NCI-H460 (cell line): ENCODE measurements at regions not wholly inside any gene's neighbourhood (a gene's known extent, or its start where the extent isn't known, plus 50 kb on each side); places are given as distances from the start of the nearest gene placed in this dataset.

Experiments
- DNase-seq: peaks from one replicate; pipeline ENCODE4 v3.0.0-alpha.2; 2016; ENCODE audit warnings: low read depth; ENCODE audit errors: extremely low read depth

DNA sequence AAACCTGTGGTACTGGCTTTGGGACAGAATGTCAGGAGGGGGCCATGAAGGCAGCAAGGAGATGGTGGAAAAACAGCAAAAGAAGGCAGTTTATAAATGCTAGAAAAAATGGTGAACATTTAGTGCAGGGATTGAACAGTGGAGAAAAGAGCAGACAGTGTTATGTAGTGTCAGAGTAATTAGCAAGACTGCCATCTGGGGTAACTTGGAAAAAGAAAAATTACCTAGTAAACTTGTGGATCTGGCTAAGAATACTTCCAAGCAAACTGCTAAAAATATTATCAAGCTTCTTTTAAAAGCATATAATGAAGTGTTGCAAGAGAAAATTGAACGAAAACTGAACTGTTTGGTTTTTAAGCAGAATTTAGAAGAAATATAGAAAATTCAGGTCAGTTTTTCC, 267.8 kb downstream of the INSIG2 start:
- no peak for DNase-seq

- no peak for DNase-seq
These were observed 263.5 kb downstream of the INSIG2 start for GRCh38 chr2:118351796-118352195.

GRCh38 chr2:118350621-118351020, 262.4 kb downstream of the INSIG2 start:
- no peak for DNase-seq

DNA sequence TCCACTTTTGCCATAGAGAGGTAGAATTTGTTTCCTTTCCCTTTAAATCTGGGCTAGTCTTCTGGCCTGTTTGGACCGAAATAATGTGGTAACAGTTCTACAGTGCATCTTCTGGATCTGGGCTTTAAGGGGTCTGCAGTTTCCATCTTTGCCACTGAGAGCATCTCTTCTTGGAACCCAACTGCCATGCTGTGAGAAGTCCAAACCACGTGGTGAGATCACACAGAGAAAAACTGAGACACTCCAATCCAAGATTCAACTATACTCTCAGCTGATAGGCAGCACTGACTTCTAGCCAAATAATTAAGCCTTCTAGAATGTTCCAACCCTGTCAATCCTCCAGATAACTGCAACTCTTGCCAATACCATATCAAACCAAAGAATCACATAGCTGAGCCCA, 261.1 kb downstream of the INSIG2 start:
- DNase-seq = no peak

DNA sequence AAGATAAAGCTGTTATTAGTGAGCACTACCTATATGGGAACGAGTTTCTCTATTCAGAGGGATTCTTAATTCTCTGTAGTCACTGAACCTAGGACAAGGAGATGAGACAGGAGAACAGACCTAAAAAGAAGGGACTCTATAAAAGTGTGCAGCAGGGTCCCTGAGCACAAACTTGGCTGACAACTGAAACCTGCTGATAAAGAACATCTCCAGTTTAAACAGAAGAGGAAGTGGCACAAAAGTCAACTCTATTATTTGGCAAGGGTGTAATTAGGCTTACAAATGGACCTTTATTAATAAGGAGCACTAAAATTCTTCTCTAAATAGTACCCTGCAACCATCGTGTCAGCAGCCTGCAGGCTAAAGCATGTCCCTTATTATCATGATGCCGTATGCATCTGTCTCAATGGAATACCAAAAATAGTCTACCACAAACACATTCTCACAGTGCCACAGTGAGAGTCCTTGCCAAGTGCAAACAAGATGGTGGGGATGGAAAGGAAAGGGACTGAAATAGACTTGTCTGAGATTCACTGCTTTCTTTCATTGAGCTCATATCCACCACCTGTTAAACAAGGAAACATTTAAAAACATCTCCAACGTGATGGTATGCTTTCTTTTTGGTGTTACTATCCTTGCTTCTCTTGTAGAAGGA, 260.2 kb downstream of the INSIG2 start:
- no peak for DNase-seq

DNA sequence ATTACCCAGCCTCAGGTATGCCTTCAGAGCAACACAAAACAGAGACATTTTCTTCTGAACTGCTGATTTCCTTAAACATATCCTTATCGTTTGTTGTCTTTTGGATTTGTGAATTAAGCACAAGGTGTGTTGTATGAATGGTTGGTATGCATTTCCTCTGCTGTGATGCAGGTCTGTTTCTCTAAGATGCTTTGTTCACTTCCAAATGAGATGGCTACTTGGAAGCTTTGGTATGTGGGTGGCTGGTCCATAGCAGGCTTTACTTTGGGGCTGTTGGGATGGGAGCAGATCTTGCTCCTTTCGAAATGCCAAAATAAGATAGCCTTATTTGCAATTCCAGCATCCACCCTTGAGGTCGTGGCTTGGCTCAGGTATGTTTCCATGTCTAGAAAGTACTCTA, 257.2 kb downstream of the INSIG2 start:
- no peak for DNase-seq

DNA sequence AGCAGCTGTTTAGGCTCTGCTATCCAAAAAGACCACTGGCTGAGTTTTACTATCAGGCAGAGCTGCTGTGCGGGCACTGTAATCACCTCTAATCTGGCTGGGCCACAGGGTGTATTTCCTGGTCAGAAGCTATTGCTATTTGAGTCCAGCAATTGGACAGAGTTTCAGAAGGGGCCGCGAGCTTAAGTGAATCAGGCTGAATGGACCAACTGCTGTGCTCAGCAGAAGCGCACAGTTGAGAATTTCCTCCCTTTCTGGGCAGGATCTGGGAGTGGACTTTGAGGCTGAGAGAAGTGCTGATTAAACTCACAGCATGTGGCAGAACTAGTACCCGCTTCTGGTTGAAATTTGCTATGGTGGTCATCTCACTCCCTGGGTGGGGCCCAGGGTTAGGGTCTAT, 251.8 kb downstream of the INSIG2 start:
- no peak for DNase-seq

GRCh38 chr2:118339386-118339785, 251.1 kb downstream of the INSIG2 start:
- DNase-seq = no peak

GRCh38 chr2:118333664-118334063, 245.4 kb downstream of the INSIG2 start:
- DNase-seq = no peak

- DNase-seq = no peak
These were observed 237.2 kb downstream of the INSIG2 start for GRCh38 chr2:118325321-118325955.

GRCh38 chr2:118322406-118322805, 234.1 kb downstream of the INSIG2 start:
- no peak for DNase-seq

DNA sequence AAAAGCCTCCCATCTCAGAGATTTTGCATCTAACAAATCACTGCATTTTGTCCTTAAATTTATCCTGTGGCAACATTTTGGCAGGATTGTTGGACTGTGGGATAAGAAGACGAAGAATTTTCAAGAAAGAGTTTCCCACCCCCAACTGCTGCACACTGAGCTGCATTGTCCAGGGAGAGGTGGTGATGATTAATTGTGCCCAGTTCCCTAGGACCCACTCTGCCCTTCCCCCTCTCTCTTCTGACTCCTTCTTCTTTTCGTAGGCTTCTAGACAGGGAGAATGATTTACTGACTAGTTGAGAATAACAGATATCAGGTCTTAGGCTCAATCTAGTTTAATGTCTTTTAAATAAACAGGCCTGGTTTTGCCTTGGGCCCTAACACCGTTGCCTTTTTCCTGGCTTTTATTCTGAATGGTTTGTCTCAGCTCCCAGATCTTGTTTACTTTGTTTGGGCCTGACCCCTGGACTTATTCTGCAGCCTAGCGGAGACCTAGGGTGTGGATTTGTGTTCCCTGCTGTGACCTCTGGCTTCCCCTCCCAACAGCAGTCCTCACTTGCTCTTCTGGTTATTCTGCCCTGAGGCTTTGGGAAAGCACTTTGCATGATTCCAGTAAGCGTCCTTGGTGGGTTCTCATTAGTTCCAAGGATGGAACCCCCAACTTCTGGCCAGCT, 233.3 kb downstream of the INSIG2 start:
- no peak for DNase-seq

DNA sequence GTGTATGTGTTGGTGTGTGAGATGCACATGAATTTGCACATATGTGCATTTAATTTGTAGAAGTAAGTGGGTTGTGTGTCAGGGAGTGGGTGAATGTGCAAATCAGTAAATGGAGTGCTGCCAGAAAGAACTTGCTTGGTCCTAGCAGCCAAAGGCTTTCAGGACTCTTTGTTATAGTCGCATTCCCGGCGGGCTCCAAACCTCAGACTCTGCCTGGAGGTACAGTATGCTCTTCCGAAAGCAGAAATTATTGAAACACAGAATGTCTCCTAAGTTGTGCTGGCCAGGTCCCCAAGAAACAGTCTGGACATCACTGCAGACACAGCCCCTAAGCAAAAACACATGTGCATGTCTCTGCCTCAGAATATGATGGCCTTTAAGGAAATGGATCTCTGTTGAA, 232.4 kb downstream of the INSIG2 start:
- no peak for DNase-seq

DNA sequence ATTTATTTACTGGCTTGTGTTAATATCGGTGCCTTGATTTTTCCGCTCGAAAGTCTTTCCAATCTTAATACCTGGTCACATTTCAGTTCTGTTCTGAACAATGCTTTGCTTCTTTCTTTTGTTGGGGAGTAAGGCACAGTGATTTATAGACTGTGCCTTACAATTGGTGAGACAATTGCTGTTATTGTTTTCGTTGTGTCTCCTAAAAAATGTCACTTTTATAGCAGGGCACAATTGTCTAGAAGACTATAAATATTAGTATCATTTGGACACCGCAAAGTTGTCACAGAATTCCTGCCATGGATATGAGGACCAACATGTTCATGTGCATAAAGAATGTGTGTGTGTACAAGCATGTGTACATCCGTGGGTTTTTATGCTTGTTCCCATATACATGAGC, 231.9 kb downstream of the INSIG2 start:
- no peak for DNase-seq

DNA sequence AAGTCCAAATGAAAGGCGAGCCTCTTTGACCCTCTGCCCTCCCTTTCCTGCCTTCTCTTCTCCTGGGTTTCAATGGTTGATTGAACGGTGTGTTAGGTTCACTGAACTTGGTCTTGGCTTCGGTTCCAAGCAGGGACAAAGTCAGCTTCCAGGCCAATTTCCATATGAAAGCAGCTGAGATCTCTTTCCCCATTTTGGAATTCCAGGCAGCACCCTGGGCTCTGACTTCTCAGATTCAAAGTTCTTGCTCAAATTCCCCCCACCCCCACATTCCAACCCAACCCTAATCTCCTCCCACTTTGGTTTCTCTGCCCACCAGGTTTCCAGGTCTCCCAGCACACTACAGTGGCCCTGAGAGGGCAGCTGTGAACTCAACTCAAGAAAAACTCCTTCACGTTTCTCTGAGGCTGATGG, 231.0 kb downstream of the INSIG2 start:
- DNase-seq = no peak

DNA sequence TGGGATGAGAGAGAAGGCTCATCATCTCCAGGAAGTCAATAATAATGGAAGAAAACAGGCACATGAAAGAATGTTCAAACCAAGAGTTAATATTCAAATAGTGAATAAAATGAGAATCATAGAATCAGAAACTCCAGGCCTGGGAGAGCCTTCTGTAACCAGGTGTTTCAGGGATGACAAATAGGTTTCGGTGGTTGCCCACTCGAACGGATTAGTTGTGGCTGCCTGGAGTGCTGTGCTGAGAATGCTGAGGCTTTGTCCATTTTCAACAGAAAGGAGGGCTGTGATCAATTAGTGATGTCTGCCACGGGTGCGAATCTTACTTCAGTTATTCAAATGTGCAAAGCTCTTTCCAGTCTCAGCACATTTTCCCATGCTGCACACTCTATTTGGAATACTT, 227.3 kb downstream of the INSIG2 start:
- DNase-seq = no peak

DNA sequence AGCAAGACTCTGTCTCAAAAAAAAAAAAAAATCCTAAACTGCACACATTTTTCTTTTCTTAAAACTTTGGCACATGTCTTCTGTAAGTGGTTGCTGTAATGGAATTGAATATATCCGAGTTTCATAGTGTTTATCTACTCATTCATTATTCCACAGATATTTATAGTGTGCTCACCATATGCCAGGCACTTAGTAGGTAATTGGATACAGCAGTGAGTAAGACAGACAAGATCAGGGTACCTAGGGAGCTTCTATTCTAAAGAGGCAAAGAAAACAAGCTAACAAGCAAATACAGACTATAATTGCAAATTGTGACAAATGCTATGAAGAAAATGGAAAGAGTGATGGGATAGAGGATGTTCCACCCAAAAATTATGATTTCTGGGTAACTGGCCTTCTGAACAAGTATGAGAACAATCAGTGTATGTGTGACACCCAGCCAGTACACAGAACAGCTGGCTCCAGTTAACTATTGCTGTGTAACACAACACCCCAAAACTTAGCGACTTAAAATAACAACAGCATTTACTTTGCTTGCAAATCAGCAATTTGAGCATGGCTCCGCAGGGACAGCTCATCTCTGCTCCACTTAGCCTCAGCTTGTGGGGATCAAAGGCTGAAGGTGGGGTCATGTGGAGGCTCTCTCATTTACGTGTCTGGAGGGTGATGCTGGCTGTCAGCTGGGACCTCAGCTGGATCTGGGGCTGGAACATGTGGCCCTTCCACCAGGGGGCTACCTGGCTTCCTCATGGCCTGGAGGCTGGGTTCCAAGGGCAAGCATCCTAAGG, 224.9 kb downstream of the INSIG2 start:
- DNase-seq = no peak

- no peak for DNase-seq
These were observed 222.6 kb downstream of the INSIG2 start for GRCh38 chr2:118310681-118311429.

DNA sequence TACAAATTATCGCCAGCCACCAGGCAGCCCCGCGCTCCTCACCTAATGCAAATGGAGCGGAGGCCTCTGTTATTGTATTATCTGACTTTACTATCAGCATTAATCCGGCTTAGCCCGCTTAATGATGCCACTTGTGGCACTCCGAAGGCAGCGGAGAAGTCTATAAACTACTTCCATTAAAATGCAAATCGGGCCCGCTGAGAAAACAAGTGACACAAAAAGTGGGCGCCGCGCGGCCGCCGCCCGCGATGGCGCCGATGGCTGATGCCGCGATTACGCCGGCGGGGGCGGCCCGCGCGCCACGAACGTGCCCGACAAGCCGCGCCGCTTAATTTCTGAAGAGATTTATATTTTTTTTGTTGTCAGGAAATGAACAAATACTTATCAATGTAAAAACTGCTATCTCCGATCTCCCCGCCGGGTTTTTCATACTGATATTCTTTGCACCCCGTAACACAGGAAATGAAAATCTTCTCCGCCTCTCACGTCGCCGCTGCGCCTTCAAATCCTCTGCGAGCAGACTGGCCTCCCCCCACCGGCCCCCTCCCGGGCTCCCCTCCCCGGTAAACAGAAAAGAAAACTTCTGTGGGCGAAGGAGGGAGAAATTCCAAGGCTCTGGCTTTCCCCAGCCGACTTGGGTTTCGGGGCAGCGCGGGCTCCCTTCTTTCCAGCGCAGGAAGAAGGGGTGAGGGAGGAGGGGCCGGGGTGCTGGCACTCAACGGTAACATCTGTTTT, 221.8 kb downstream of the INSIG2 start:
- no peak for DNase-seq
